Ureter (tissue), 1 donor: ENCODE measurements at regions not wholly inside any gene's neighbourhood (a gene's known extent, or its start where the extent isn't known, plus 50 kb on each side); places are given as distances from the start of the nearest gene placed in this dataset.
"Not testable (repeated sequence)": the region's sequence is repeated elsewhere in the genome, so short reads cannot be mapped to it uniquely, and the experiment has no call there.

Experiments
- DNase-seq: peaks from one replicate; pipeline ENCODE4 v3.0.0-alpha.2; 2020; ENCODE audit warnings: low spot score
- donor health status: DM: yes; HTN: yes; CAD: no.

- DNase-seq: no peak
Observed at GRCh38 chr9:89670801-89671434, 66.1 kb downstream of the GADD45G start.

- DNase-seq: no peak
Observed at GRCh38 chr9:89674667-89675057, 69.8 kb downstream of the GADD45G start.

- no peak for DNase-seq
Observed at GRCh38 chr9:89675058-89675742, 70.4 kb downstream of the GADD45G start.

- DNase-seq: no peak
Observed at GRCh38 chr9:89676281-89676680, 71.5 kb downstream of the GADD45G start.

GRCh38 chr9:89677702-89678395 lies 73.0 kb downstream of the GADD45G start:
- DNase-seq: no peak

- DNase-seq: no peak
Observed at GRCh38 chr9:89678396-89679015, 73.7 kb downstream of the GADD45G start.

GRCh38 chr9:89679016-89679415 lies 74.2 kb downstream of the GADD45G start:
- DNase-seq: no peak

- no peak for DNase-seq
Observed at GRCh38 chr9:89679581-89679980, 74.8 kb downstream of the GADD45G start.

GRCh38 chr9:89680547-89681467 lies 76.0 kb downstream of the GADD45G start:
- no peak for DNase-seq

- not testable (repeated sequence) for DNase-seq
Observed at GRCh38 chr9:89681468-89681859, 76.7 kb downstream of the GADD45G start.

- DNase-seq: no peak
Observed at GRCh38 chr9:89683626-89684025, 78.8 kb downstream of the GADD45G start.

- DNase-seq: no peak
Observed at GRCh38 chr9:89684218-89684617, 79.4 kb downstream of the GADD45G start.

- DNase-seq: no peak
Observed at GRCh38 chr9:89684912-89685636, 80.3 kb downstream of the GADD45G start.

- no peak for DNase-seq
Observed at GRCh38 chr9:89685698-89686097, 80.9 kb downstream of the GADD45G start.

GRCh38 chr9:89686126-89686525 lies 81.3 kb downstream of the GADD45G start:
- DNase-seq: peak; percentile 77

GRCh38 chr9:89686621-89687020 lies 81.8 kb downstream of the GADD45G start:
- no peak for DNase-seq

- no peak for DNase-seq
Observed at GRCh38 chr9:89687188-89687587, 82.4 kb downstream of the GADD45G start.

- no peak for DNase-seq
Observed at GRCh38 chr9:89687848-89688247, 83.0 kb downstream of the GADD45G start.

- not testable (repeated sequence) for DNase-seq
Observed at GRCh38 chr9:89689321-89689720, 84.5 kb downstream of the GADD45G start.

GRCh38 chr9:89690334-89690912 lies 85.6 kb downstream of the GADD45G start:
- DNase-seq: no peak
